DOHH2 (cell line): ENCODE measurements at regions not wholly inside any gene's neighbourhood (a gene's known extent, or its start where the extent isn't known, plus 50 kb on each side); places are given as distances from the start of the nearest gene placed in this dataset.

ENCODE experiments used
- EZH2phosphoT487 ChIP-seq: fragments of 200-600 bp; sonication (generic); IDR thresholded peaks from 2 replicates; pipeline ENCODE4 v1.6.1; 2017; ENCODE audit warnings: borderline replicate concordance, mild to moderate bottlenecking, antibody characterized with exemption, low read length, moderate library complexity, mixed read lengths
- TF ChIP-seq, protein P1 (sequence below): fragments of 200-600 bp; sonication (generic); IDR thresholded peaks from one replicate; pipeline ENCODE4 v1.5.1; 2014; ENCODE audit warnings: antibody characterized with exemption, mild to moderate bottlenecking, low read depth, low read length; ENCODE audit not compliant: poor library complexity, severe bottlenecking

DNA sequence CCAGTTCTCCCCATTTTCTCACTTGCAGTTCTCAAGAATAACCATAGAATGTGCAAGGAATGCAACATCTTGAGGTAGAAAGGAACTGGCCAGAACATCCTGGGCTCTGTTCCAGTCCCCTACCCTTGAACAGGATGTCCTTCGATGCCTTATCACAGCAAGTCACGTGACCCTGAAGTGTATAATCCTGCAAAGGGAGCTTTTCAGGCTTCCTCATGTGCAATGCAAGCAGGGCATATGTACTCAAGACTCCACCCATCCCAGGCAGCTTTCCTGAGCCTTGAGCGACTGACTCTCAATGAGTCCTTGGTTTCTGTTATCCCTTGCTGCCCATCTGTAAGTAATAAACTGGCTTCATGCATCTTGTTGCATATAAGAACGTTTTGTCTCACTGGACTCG, 311.0 kb downstream of the MRPL39 start:
- TF ChIP-seq, protein P1, sequence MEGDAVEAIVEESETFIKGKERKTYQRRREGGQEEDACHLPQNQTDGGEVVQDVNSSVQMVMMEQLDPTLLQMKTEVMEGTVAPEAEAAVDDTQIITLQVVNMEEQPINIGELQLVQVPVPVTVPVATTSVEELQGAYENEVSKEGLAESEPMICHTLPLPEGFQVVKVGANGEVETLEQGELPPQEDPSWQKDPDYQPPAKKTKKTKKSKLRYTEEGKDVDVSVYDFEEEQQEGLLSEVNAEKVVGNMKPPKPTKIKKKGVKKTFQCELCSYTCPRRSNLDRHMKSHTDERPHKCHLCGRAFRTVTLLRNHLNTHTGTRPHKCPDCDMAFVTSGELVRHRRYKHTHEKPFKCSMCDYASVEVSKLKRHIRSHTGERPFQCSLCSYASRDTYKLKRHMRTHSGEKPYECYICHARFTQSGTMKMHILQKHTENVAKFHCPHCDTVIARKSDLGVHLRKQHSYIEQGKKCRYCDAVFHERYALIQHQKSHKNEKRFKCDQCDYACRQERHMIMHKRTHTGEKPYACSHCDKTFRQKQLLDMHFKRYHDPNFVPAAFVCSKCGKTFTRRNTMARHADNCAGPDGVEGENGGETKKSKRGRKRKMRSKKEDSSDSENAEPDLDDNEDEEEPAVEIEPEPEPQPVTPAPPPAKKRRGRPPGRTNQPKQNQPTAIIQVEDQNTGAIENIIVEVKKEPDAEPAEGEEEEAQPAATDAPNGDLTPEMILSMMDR, result no peak
- TF ChIP-seq EZH2phosphoT487, result no peak
